SH-SY5Y (cell line): ENCODE measurements at regions not wholly inside any gene's neighbourhood (a gene's known extent, or its start where the extent isn't known, plus 50 kb on each side); places are given as distances from the start of the nearest gene placed in this dataset.

Source experiments
- GATA2 ChIP-seq: IDR thresholded peaks from 2 replicates; pipeline ENCODE4 v1.6.1; 2011; ENCODE audit warnings: mild to moderate bottlenecking, low read depth, low read length
- GATA3 ChIP-seq: IDR thresholded peaks from 2 replicates; pipeline ENCODE4 v1.6.1; 2011; ENCODE audit warnings: low read depth, mild to moderate bottlenecking, low read length, moderate library complexity

DNA sequence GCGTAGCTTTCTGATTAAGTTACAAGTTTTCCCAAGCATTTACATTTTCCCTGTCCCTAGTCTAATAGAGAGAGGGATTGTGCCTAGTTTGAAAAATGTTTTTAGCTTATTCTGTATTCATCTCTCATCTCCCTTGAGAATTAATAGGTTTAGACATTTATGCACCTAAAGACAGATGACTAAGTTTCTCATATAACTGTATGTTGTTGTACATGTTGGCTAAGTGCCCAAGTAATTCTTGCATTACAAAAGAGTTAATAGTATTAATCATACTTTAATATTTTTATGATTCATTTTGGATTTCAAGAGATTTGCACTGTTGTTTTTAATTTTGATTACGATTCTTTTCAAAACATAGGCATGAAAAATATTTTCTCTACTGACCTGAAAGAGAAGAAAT, 109.0 kb upstream of the TBL1XR1 start:
- TF ChIP-seq GATA3, result no peak
- no peak for TF ChIP-seq GATA2
